GM19025 (cell line): ENCODE measurements at regions not wholly inside any gene's neighbourhood (a gene's known extent, or its start where the extent isn't known, plus 50 kb on each side); places are given as distances from the start of the nearest gene placed in this dataset.

Experiments used
- ATAC-seq: cut with Tn5 transposase; IDR thresholded peaks from one replicate; pipeline ENCODE4 v1.9.1; 2021; ENCODE audit warnings: mild to moderate bottlenecking, low read depth, moderate library complexity; ENCODE audit not compliant: unreplicated experiment

- ATAC-seq: no peak
These were observed 306.7 kb downstream of the EPB41L4A start for GRCh38 chr5:112112346-112112745.

DNA sequence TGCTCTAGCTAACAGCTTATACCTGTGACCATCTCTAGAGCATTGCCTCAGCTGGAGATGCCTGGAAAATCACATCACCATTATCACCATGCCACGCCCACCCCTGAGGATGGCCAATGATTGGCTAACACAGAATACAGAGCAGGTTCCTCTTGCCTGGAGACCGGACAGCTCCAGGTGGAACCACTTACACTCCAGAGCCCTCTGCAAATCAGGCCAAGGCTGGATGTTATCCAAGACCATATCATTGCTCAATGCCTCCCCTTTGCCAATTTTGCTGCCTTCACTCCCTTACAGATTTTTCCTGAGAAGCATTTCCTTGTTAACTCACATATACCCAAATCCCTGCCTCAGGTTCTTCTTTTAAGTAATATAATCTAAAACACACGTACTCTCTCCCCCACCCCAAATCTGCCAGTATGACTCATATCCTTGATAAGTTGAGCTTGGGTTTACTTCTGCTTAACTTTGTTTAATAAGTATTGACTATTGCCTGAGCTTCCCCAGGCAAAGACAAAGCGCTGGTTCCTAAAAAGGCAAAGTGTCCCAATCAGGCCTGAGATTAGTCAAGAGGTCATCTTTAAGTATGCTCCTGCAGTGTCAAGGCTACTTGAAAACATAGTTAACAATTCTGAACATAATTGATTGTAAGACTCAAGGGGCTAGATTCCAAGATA lies 309.6 kb downstream of the EPB41L4A start:
- no peak for ATAC-seq

- ATAC-seq: no peak
These were observed 312.2 kb downstream of the EPB41L4A start for GRCh38 chr5:112106878-112107277.

GRCh38 chr5:112097768-112098167 lies 321.3 kb downstream of the EPB41L4A start:
- no peak for ATAC-seq

DNA sequence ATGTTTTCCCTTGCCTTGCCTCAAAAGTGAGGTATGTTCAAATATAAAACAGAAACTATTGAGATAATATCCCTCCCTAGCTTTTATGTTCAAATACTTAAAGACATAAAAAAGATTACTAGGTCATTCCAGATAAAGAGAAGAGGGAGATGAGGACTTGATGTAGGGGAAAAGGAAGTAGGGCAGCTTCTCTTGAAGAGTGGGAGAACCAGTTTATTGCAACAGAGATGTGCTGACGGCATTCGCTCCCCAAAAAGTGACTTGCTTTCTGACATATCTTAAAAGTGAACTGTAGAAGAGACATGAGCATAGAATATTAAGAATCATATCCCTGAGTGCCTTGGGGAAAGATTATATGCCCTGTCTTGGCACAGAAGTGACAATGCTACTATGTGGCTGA lies 330.2 kb upstream of the NREP start:
- ATAC-seq: no peak

- no peak for ATAC-seq
These were observed 329.7 kb upstream of the NREP start for GRCh38 chr5:112086740-112087139.

DNA sequence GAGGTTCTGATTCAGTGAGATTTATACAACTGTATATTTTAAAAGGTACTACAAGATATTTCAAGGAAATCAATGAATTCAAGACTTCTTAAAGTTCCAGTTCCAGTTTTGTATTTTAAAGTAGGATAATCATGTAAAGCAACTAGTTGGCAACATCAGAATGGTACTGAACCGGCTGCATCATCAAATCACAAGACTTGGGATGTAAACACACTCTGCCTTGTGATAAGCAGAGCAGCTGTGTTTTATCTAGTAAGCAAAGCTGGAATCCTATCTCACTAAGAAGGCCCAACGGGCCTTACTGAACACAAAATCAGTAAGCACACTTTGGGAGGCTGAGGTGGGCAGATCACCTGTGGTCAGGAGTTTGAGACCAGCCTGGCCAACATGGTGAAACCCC lies 327.2 kb upstream of the NREP start:
- no peak for ATAC-seq

DNA sequence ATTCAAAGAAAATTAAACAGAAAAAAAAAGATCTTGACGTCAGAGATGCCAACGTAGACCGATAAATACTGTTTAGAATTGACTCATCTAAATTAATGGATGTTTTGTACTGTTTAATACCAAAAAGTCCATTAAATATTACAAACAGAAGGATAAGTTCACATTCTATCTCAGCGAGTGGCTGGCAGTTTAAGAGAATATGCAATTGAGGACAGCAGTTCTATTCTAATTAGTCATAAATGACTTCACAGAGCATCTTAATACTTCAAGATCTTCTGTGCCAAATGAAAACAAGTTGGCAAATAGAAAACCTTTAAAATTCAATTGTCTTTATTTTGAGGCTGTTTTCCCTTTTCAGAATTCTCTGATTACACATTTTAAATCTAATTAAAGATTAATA lies 326.6 kb upstream of the NREP start:
- ATAC-seq: no peak

DNA sequence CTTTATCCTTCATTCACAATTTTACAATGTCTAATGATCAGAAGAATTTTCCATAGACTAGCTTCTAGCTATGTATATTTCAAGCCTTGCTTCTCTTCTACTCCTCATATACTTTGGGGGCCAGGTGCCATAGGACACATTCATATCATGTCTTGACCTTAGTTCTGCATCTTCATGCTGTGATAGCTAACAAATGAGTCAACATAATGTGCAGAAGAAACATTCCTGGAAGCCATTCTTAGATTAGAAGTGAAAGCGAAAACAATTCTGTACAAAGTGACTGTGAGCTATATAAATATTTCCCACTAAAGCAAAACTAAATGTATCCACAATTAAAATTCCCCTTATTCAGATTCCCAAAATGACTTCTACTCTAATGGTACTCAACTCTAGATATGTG lies 320.2 kb upstream of the NREP start:
- peak; percentile 83 for ATAC-seq

DNA sequence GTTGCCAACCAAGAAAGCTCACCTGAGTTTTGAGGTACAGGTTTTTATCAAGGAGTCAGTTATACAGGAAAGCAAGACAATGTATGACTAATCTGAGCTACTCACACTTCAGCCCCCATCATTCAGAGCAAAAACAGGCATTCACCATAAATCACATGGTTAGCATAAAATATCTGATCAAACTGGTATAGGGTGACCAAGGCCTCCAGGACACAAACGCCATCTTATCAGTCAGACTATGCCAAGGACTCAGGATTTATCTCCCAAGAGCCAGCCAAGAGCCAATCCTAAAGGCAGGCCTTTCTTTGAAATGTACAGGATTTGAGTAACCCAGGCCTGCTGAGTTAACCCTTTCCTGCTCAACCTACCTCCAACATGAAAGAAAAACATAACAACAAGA lies 313.0 kb upstream of the NREP start:
- ATAC-seq: no peak

- ATAC-seq: no peak
These were observed 312.3 kb upstream of the NREP start for GRCh38 chr5:112069329-112069728.

- ATAC-seq: no peak
These were observed 311.6 kb upstream of the NREP start for GRCh38 chr5:112068593-112068992.

- ATAC-seq: no peak
These were observed 308.8 kb upstream of the NREP start for GRCh38 chr5:112065781-112066180.

- no peak for ATAC-seq
These were observed 308.0 kb upstream of the NREP start for GRCh38 chr5:112064956-112065355.

DNA sequence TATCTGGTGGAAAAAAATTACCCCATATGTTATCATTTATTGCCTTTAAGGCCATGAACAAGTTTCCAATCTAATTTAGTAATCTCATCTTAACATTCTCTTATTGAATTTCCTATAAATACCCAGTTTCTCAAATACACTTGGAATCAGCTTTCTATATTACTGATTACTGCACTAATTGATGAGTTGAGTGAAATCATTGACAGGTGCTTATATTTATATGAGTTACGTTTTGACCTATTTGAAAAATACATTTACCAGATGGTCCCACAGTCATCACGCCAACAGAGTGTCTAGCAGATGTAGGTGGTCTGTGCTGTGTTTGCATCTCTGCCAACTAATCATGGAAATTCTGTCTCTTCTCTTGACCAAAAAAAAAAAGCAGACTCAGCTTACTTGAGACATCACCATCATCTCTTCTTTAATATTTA lies 307.3 kb upstream of the NREP start:
- no peak for ATAC-seq

DNA sequence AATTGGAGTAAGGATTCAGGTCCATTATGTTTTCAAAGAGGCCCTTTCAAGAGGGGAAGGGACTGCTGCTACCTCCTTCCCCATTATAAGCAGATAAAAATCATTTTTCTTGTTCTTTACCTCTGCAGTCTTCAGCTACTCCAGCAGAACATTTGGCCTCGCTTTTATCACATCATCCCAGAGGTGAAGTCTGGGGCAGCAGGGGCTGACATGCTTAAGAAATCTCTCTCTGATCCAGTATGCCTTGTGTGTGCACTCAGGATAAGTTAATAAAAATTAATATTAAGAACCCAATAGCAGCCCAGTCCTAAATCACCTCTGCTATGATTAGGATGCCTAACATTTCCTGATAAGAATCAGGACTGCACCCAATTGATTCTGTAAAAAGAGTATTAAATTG lies 306.9 kb upstream of the NREP start:
- no peak for ATAC-seq

- ATAC-seq: no peak
These were observed 306.2 kb upstream of the NREP start for GRCh38 chr5:112063191-112063590.

DNA sequence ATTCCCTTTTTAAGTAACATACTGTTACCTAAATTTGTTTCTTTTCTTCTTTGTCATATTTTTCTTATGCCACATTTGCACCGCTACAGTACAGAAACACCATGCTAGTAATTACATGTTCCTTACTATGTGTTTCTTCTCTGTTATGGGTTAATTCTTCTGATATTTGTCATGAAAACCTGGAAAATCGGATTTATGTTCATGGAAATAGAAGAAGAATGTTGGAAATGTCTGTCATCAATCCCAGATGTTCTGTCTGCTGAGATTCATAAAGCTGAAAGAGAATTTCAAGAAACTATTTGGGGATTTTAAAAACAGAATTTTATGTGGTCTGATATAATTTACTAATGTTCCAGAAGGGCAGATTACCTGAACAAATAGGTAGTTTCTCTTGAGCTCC lies 305.2 kb upstream of the NREP start:
- ATAC-seq: no peak

DNA sequence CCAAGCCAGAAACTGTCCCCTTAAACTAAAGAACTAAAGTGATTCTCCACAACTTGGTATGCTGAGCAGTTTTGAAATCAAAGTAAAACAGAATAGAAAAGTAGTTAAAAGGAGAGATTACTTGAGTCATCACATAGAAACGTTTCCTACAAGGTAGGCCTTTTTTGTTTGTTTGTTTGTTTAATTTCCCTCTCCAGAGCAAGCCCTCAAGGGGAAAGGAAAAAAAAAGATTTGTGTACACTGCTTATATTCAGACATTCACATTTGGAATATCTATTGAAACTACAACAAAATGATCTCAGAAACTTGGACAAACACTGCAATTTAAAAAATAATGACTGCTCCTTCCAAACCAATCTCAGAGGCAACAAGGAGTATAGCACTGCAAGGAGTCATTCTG lies 304.7 kb upstream of the NREP start:
- no peak for ATAC-seq

- no peak for ATAC-seq
These were observed 302.7 kb upstream of the NREP start for GRCh38 chr5:112059579-112060135.

DNA sequence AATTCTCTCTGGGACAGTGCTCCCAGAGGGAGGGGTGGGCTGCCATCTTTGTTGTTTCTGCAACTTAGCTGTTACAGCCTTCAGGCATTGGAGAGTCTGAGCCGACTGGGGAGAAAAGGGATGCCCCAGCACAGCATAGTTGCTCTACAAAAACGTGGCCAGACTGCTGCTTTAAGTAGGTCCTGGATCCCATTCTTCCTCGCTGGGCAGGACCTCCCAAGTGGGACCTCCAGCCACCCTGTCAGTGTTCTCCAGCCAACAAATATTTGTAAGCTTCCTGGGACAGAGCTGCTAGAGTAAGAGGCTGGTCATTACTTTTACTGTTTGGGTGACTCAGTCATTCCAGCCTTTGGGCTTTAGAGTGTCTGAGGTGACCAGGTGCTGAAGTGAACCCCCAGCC lies 292.7 kb upstream of the NREP start:
- no peak for ATAC-seq

DNA sequence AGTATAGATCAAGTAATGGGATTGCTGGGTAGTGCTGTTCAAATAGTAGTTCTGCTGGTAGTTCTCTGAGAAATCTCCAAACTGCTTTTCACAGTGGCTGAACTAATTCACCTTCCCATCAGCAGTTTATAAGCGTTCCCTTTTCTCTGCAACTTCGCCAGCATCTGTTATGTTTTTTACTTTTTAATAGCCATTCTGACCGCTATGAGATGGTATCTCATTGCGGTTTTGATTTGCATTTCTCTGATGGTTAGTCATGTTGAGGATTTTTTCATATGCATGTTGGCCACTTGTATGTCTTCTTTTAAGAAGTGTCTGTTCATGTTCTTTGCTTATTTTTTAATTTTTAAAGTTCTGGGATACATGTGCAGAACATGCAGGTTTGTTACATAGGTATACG lies 279.2 kb upstream of the NREP start:
- ATAC-seq: no peak
